IPS-18c (cell line): ENCODE measurements at regions not wholly inside any gene's neighbourhood (a gene's known extent, or its start where the extent isn't known, plus 50 kb on each side); places are given as distances from the start of the nearest gene placed in this dataset.

Source experiments
- H3K4me3 ChIP-seq: 2 replicates; pipeline ENCODE4 v1.7.0; 2013; ENCODE audit warnings: low read depth, mild to moderate bottlenecking, low read length, moderate library complexity; ENCODE audit not compliant: insufficient read depth
- H3K9me3 ChIP-seq: one replicate; pipeline ENCODE4 v1.6.1; 2013; ENCODE audit warnings: mild to moderate bottlenecking, low read length, moderate library complexity; ENCODE audit not compliant: control insufficient read depth, insufficient read depth

GRCh38 chr10:78506614-78507013 lies 473.0 kb downstream of the RPS24 start:
- Histone ChIP-seq H3K9me3 (no peaks in the 10 kb centered on the region), H3K4me3 (no peak overlapping the region)

GRCh38 chr10:78507510-78508160 lies 474.0 kb downstream of the RPS24 start:
- H3K4me3 ChIP-seq: no peak overlapping the region
- no peaks in the 10 kb centered on the region for H3K9me3 ChIP-seq

- Histone ChIP-seq H3K9me3 (no peaks in the 10 kb centered on the region), H3K4me3 (no peak overlapping the region)
Observed at GRCh38 chr10:78508955-78509748, 475.5 kb downstream of the RPS24 start.

GRCh38 chr10:78510566-78511323 lies 477.1 kb downstream of the RPS24 start:
- Histone ChIP-seq H3K9me3 (no peaks in the 10 kb centered on the region), H3K4me3 (no peak overlapping the region)

- no peaks in the 10 kb centered on the region for H3K9me3 ChIP-seq
- H3K4me3 ChIP-seq: no peak overlapping the region
Observed at GRCh38 chr10:78511324-78512204, 477.9 kb downstream of the RPS24 start.

GRCh38 chr10:78512205-78512550 lies 478.5 kb downstream of the RPS24 start:
- Histone ChIP-seq H3K4me3 (no peak overlapping the region), H3K9me3 (no peaks in the 10 kb centered on the region)

- Histone ChIP-seq H3K4me3 (no peak overlapping the region), H3K9me3 (no peaks in the 10 kb centered on the region)
Observed at GRCh38 chr10:78513330-78513729, 479.7 kb downstream of the RPS24 start.

GRCh38 chr10:78513986-78514385 lies 480.3 kb downstream of the RPS24 start:
- Histone ChIP-seq H3K9me3 (no peaks in the 10 kb centered on the region), H3K4me3 (no peak overlapping the region)

- Histone ChIP-seq H3K4me3 (no peak overlapping the region), H3K9me3 (no peaks in the 10 kb centered on the region)
Observed at GRCh38 chr10:78514459-78514858, 480.8 kb downstream of the RPS24 start.

- H3K4me3 ChIP-seq: no peak overlapping the region
- no peaks in the 10 kb centered on the region for H3K9me3 ChIP-seq
Observed at GRCh38 chr10:78515038-78515872, 481.6 kb downstream of the RPS24 start.

- H3K4me3 ChIP-seq: no peak overlapping the region
- no peaks in the 10 kb centered on the region for H3K9me3 ChIP-seq
Observed at GRCh38 chr10:78515873-78516153, 482.1 kb downstream of the RPS24 start.

- Histone ChIP-seq H3K9me3 (no peaks in the 10 kb centered on the region), H3K4me3 (no peak overlapping the region)
Observed at GRCh38 chr10:78516236-78516635, 482.6 kb downstream of the RPS24 start.

- Histone ChIP-seq H3K9me3 (no peaks in the 10 kb centered on the region), H3K4me3 (no peak overlapping the region)
Observed at GRCh38 chr10:78516756-78517155, 483.1 kb downstream of the RPS24 start.

GRCh38 chr10:78518224-78518623 lies 484.6 kb downstream of the RPS24 start:
- H3K4me3 ChIP-seq: no peak overlapping the region
- H3K9me3 ChIP-seq: no peaks in the 10 kb centered on the region

GRCh38 chr10:78520737-78521430 lies 487.2 kb downstream of the RPS24 start:
- Histone ChIP-seq H3K4me3 (no peak overlapping the region), H3K9me3 (no peaks in the 10 kb centered on the region)

- H3K4me3 ChIP-seq: no peak overlapping the region
- H3K9me3 ChIP-seq: no peaks in the 10 kb centered on the region
Observed at GRCh38 chr10:78523453-78523852, 489.8 kb downstream of the RPS24 start.
